ENCODE measurements at regions not wholly inside any gene's neighbourhood (a gene's known extent, or its start where the extent isn't known, plus 50 kb on each side); places are given as distances from the start of the nearest gene placed in this dataset.

DNA sequence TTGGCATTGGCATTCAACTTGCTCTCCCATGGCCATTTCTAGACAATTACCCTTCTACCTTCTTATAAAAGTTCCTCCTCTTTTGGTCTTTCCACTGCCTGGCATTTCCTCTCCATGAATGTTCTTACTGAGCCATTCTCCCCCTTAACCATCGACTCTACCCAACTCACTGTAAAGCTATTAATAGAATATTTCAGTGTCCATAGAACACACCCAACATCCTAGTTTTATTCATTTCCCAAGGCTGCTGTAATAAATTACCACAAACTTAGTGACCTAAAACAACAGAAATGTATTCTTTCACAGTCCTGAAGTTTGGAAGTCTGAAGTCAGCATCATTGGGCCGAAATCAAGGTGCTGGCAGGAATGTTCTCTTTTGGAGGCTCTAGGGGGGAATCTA is 170.0 kb upstream of the ATP5MC3 start:
- no peaks in the 10 kb centered on the region for H4K20me1 ChIP-seq (replicated peaks in 1 of 2; ENCODE audit: control insufficient read depth in 1 of 2, insufficient read depth in 2 of 2, low read length in 2 of 2)
- H2AFZ ChIP-seq (ENCODE audit: low read length) = no peak overlapping the region
- H3K14ac ChIP-seq (ENCODE audit: insufficient read length) = no peak overlapping the region
- POLR2A ChIA-PET (ENCODE audit: partially characterized antibody) = no interaction called here
- no peak overlapping the region for H4K8ac ChIP-seq (ENCODE audit: extremely low read depth, insufficient read depth, low read length)
- no peaks in the 10 kb centered on the region for H3K79me2 ChIP-seq (ENCODE audit: control insufficient read depth in 1 of 2, insufficient read depth in 2 of 2, low read length in 2 of 2)
- no peak overlapping the region for H3K27ac ChIP-seq (ENCODE audit: low read depth, low read length)
- no peak overlapping the region for H4K91ac ChIP-seq (replicated peaks; ENCODE audit: insufficient read length, low read length)
- no peak overlapping the region for H2BK12ac ChIP-seq (ENCODE audit: low read depth, low read length)
- no peaks in the 10 kb centered on the region for H3K79me1 ChIP-seq (ENCODE audit: low read depth, low read length)
- H3K27me3 ChIP-seq (replicated peaks in 1 of 4; ENCODE audit: control insufficient read depth in 3 of 4, extremely low read depth in 1 of 4, insufficient read depth in 3 of 4, low read length in 3 of 4) = no peaks in the 10 kb centered on the region
- H2BK5ac ChIP-seq (ENCODE audit: low read depth, low read length) = no peak overlapping the region
- no peak overlapping the region for H3K4ac ChIP-seq (replicated peaks; ENCODE audit: insufficient read length, low read depth, low read length)
- TF ChIP-seq POU5F1 (IDR thresholded peaks at IDR 0.05; ENCODE audit: low read depth, low read length) (no peak), TEAD4 (IDR thresholded peaks at IDR 0.05; ENCODE audit: low read depth, low read length) (no peak), GABPA (IDR thresholded peaks at IDR 0.05; ENCODE audit: borderline replicate concordance, insufficient read depth, low read length) (no peak)
- TF ChIP-seq, protein P1, sequence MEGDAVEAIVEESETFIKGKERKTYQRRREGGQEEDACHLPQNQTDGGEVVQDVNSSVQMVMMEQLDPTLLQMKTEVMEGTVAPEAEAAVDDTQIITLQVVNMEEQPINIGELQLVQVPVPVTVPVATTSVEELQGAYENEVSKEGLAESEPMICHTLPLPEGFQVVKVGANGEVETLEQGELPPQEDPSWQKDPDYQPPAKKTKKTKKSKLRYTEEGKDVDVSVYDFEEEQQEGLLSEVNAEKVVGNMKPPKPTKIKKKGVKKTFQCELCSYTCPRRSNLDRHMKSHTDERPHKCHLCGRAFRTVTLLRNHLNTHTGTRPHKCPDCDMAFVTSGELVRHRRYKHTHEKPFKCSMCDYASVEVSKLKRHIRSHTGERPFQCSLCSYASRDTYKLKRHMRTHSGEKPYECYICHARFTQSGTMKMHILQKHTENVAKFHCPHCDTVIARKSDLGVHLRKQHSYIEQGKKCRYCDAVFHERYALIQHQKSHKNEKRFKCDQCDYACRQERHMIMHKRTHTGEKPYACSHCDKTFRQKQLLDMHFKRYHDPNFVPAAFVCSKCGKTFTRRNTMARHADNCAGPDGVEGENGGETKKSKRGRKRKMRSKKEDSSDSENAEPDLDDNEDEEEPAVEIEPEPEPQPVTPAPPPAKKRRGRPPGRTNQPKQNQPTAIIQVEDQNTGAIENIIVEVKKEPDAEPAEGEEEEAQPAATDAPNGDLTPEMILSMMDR (IDR thresholded peaks at IDR 0.05; ENCODE audit: control extremely low read depth in 1 of 3, insufficient read depth in 1 of 3, low read depth in 1 of 3, low read length in 3 of 3) = no peak
- no peaks in the 10 kb centered on the region for H3K23me2 ChIP-seq (ENCODE audit: low read depth, low read length)
- CTCF ChIA-PET (ENCODE audit: partially characterized antibody) = interaction anchor here (0.6 to 1.6 kb wide), 3 partner anchors 14 to 746 kb away, joined by 3 to 8 read pairs (median 3); no protein-coding TSS in a partner anchor
- no peak overlapping the region for H3K18ac ChIP-seq (ENCODE audit: extremely low read depth, low read length)
- H3K4me1 ChIP-seq (replicated peaks in 1 of 4; ENCODE audit: control insufficient read depth in 3 of 4, insufficient read depth in 4 of 4, low read length in 3 of 4) = no peaks in the 10 kb centered on the region
- H3K56ac ChIP-seq (replicated peaks; ENCODE audit: insufficient read length, low read depth, low read length) = no peak overlapping the region
- no peak overlapping the region for H2BK20ac ChIP-seq (ENCODE audit: low read length)
- FAIRE-seq (no peak), DNase-seq (ENCODE audit: low read depth in 1 of 2, low spot score in 2 of 2) (no peak)
- H2BK120ac ChIP-seq (replicated peaks; ENCODE audit: low read depth, low read length) = no peak overlapping the region
- H2BK15ac ChIP-seq (ENCODE audit: low read length) = no peak overlapping the region
- 94% methylated on average over 2 of the region's 2 CpGs; no CpG with 5 or more reads in 1 of the 2 experiments for WGBS, 2 experiments (ENCODE audit: extremely low coverage in 1 of 2, insufficient coverage in 1 of 2, insufficient read length in 1 of 2, insufficient replicate concordance in 2 of 2, low coverage in 1 of 2, low lambda C conversion rate in 2 of 2, missing lambda C conversion rate in 1 of 2)
- H3K36me3 ChIP-seq (ENCODE audit: control insufficient read depth in 2 of 4, insufficient read depth in 4 of 4, low read length in 3 of 4) = no peaks in the 10 kb centered on the region
- no peak overlapping the region for H2AK5ac ChIP-seq (ENCODE audit: low read depth, low read length)
- peaks cover 0 to 2% of the 10 kb centered on the region in 2 experiments; a peak in 1 of 4 replicates for H3K9me3 ChIP-seq (ENCODE audit: insufficient read depth in 2 of 2, low read depth in 1 of 2, low read length in 1 of 2)
- no peak overlapping the region for H3K23ac ChIP-seq (ENCODE audit: insufficient read length)
- H3K4me3 ChIP-seq (ENCODE audit: extremely low read depth in 1 of 4, insufficient read depth in 2 of 4, low read depth in 3 of 4, low read length in 4 of 4) = no peak overlapping the region
- no peak overlapping the region for H3K4me2 ChIP-seq (ENCODE audit: insufficient read depth in 1 of 2, low read depth in 2 of 2, low read length in 2 of 2)
- H3K9ac ChIP-seq (replicated peaks in 1 of 4; ENCODE audit: extremely low read depth in 1 of 4, low read depth in 3 of 4, low read length in 3 of 4) = no peak overlapping the region; a peak in 1 of 7 replicates
- H4K5ac ChIP-seq (ENCODE audit: insufficient read length, low read depth, low read length) = no peak overlapping the region

All from H1 (cell line).